Cardiac muscle cell (in vitro differentiated cells and primary cell): ENCODE measurements at regions not wholly inside any gene's neighbourhood (a gene's known extent, or its start where the extent isn't known, plus 50 kb on each side); places are given as distances from the start of the nearest gene placed in this dataset.

Source experiments
- DNase-seq, 2 donors: peaks; one replicate each; pipeline versions ENCODE4 v3.0.0 to v3.0.0-alpha.2; 2010 to 2017; ENCODE audit warnings: low read depth in 1 of 2, low spot score in 1 of 2
- H3K27ac ChIP-seq: fragments of 200-600 bp; sonication (generic); 2 replicates; pipeline ENCODE4 v1.5.1; 2016
- H3K27me3 ChIP-seq: fragments of 200-600 bp; sonication (generic); 2 replicates; pipeline ENCODE4 v1.6.0; 2016; ENCODE audit warnings: control low read depth
- H3K36me3 ChIP-seq: fragments of 200-600 bp; sonication (generic); 2 replicates; pipeline ENCODE4 v1.5.1; 2016; ENCODE audit warnings: control low read depth
- H3K4me1 ChIP-seq: fragments of 200-600 bp; sonication (generic); 2 replicates; pipeline ENCODE4 v1.8.1; 2017; ENCODE audit warnings: low read depth, mild to moderate bottlenecking, mixed run types
- H3K4me3 ChIP-seq: fragments of 200-600 bp; sonication (generic); 2 replicates; pipeline ENCODE4 v1.5.1; 2016; ENCODE audit warnings: mild to moderate bottlenecking
- H3K9me3 ChIP-seq: fragments of 200-600 bp; sonication (generic); 2 replicates; pipeline ENCODE4 v1.5.1; 2017; ENCODE audit warnings: low read depth, mild to moderate bottlenecking, control low read depth
- TF ChIP-seq, protein P1 (sequence below): IDR thresholded peaks from 2 replicates; pipeline ENCODE4 v1.5.1; 2012; ENCODE audit warnings: low read depth, mild to moderate bottlenecking, low read length

DNA sequence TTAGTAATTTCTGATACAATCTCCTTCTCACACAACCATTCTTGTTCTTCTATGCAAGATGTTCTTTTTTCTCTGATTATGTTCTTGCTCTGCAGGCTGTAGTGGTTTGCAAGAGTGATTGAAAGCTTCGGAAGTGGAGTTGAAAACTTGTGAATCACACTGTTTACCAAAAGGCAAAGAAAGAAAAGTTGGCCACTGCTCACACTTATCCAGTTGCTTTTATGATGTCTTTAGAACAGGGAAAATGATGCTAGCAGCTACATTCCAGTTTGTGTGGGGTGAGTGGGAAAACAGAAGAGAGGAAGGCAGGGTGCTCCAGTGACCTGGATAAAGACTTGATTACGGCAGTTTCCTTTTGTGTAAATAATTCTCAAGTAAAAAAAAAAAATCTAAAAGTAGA lies 583.3 kb downstream of the TENT5A start:
- Histone ChIP-seq H3K27ac (no peak overlapping the region), H3K36me3 (no peaks in the 10 kb centered on the region), H3K27me3 (no peaks in the 10 kb centered on the region), H3K4me1 (no peaks in the 10 kb centered on the region), H3K9me3 (no peaks in the 10 kb centered on the region), H3K4me3 (no peak overlapping the region)
- peak in 1 of 2 donors; percentile 29 for DNase-seq
- TF ChIP-seq, protein P1, sequence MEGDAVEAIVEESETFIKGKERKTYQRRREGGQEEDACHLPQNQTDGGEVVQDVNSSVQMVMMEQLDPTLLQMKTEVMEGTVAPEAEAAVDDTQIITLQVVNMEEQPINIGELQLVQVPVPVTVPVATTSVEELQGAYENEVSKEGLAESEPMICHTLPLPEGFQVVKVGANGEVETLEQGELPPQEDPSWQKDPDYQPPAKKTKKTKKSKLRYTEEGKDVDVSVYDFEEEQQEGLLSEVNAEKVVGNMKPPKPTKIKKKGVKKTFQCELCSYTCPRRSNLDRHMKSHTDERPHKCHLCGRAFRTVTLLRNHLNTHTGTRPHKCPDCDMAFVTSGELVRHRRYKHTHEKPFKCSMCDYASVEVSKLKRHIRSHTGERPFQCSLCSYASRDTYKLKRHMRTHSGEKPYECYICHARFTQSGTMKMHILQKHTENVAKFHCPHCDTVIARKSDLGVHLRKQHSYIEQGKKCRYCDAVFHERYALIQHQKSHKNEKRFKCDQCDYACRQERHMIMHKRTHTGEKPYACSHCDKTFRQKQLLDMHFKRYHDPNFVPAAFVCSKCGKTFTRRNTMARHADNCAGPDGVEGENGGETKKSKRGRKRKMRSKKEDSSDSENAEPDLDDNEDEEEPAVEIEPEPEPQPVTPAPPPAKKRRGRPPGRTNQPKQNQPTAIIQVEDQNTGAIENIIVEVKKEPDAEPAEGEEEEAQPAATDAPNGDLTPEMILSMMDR = no peak

DNA sequence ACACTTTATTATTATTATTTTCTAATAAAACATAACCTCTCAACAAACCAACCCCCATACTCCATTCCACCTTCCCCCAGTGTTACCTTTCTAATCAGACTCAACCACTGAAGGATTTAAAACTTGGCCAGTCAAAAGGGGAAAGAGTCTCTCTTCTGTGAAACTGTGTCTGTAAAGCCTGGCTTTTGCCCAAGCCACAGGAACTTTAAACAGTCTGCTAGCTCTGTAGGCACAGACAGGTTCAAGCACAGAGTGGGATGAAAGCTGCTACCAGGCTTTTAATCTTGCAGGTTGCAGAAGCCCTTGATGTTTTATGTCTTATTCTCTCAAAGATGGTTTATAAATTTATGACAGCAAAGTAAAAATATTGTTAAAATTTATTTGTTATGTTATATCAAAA lies 585.7 kb downstream of the TENT5A start:
- H3K27ac ChIP-seq = no peak overlapping the region
- no peaks in the 10 kb centered on the region for H3K9me3 ChIP-seq
- H3K36me3 ChIP-seq = no peaks in the 10 kb centered on the region
- TF ChIP-seq, protein P1 = no peak
- no peaks in the 10 kb centered on the region for H3K4me1 ChIP-seq
- no peaks in the 10 kb centered on the region for H3K27me3 ChIP-seq
- H3K4me3 ChIP-seq = no peak overlapping the region
- DNase-seq = peak in 1 of 2 donors; percentile 53

DNA sequence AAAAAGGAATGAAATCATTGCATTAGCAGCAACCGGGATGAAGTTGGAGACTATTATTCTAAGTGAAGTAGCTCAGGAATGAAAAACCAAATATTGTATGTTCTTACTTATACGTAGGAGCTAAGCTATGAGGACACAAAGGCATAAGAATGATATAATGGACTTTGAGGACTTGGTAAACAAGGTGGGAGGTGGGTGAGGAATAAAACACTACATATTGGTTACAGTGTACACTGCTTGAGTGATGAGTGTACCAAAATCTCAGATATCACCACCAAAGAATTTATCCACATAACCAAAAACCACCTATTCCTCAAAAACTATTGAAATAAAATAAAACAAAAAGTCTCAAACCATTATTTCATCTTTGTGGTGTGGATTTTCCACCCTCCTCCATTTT lies 593.5 kb downstream of the TENT5A start:
- H3K36me3 ChIP-seq = no peaks in the 10 kb centered on the region
- no peaks in the 10 kb centered on the region for H3K9me3 ChIP-seq
- H3K27ac ChIP-seq = no peak overlapping the region
- no peaks in the 10 kb centered on the region for H3K27me3 ChIP-seq
- TF ChIP-seq, protein P1 = no peak
- no peak overlapping the region for H3K4me3 ChIP-seq
- H3K4me1 ChIP-seq = no peaks in the 10 kb centered on the region
- no peak for DNase-seq

DNA sequence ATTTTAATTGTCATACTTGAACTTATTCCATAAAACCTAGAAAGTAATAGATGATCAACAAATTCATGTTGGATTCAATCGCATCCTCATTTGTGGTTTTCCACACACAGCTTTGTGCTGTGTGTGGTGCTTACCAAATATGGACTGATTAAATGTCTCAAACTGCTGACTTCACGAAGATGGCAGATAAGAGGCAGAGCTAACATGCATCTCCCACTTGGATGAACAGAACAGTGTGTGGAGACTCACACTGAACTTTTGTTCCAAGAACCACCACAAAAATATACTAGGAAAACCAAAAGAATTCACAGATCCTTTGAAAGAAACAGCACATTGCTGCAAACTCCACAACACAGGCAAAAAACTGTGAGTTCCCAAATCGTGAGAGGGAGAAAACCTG lies 603.7 kb downstream of the TENT5A start:
- H3K27me3 ChIP-seq = no peaks in the 10 kb centered on the region
- H3K9me3 ChIP-seq = no peaks in the 10 kb centered on the region
- no peak overlapping the region for H3K27ac ChIP-seq
- TF ChIP-seq, protein P1 = no peak
- H3K4me3 ChIP-seq = no peak overlapping the region
- no peaks in the 10 kb centered on the region for H3K36me3 ChIP-seq
- DNase-seq = peak in 1 of 2 donors; percentile 21
- H3K4me1 ChIP-seq = no peaks in the 10 kb centered on the region

DNA sequence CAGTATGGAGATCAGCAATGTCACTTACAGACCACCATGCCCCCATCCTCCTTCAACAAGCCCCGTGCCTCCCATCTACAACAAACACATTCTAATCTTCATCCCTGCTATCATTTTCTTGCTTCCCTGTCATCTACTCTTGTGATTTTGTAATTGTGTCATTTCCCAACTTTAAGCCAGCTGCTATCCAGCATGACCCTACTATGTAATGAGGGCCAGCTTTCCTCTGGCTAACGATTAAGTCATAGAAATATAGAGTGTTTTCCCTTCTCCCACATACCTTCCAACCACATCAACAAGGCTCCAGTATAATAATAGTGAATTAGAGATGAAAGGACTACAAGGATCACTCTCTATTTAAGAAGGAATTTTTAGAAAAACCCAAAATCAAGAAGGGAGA lies 607.0 kb downstream of the TENT5A start:
- TF ChIP-seq, protein P1 = no peak
- H3K4me1 ChIP-seq = no peaks in the 10 kb centered on the region
- H3K27me3 ChIP-seq = no peaks in the 10 kb centered on the region
- no peak overlapping the region for H3K27ac ChIP-seq
- no peak for DNase-seq
- H3K9me3 ChIP-seq = no peaks in the 10 kb centered on the region
- no peaks in the 10 kb centered on the region for H3K36me3 ChIP-seq
- H3K4me3 ChIP-seq = no peak overlapping the region

DNA sequence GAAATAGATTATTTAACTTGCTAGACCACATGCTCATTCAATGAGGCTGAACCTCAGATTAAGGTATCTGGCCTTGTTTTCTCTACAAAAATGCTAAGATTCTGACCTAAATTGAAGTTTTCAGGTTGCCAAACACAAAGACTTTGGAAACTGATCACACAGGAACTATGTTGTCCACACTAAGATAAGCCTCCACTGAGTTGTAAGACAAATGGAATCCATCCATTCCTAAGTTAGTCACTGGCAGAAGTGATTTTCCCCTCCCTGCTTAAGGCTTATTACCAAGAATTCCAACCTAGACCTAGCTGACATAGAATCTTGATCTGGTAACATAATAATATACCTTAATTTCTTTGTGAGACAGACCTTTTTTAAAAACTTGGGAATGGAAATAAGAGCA lies 608.1 kb downstream of the TENT5A start:
- TF ChIP-seq, protein P1 = no peak
- DNase-seq = no peak
- H3K4me1 ChIP-seq = no peaks in the 10 kb centered on the region
- H3K4me3 ChIP-seq = no peak overlapping the region
- no peaks in the 10 kb centered on the region for H3K27me3 ChIP-seq
- no peaks in the 10 kb centered on the region for H3K9me3 ChIP-seq
- no peaks in the 10 kb centered on the region for H3K36me3 ChIP-seq
- H3K27ac ChIP-seq = no peak overlapping the region
